SIG-M5 treated with dmso at 0.1 percent for 504 hours (cell line): ENCODE measurements at regions not wholly inside any gene's neighbourhood (a gene's known extent, or its start where the extent isn't known, plus 50 kb on each side); places are given as distances from the start of the nearest gene placed in this dataset.
"Not testable (repeated sequence)": the region's sequence is repeated elsewhere in the genome, so short reads cannot be mapped to it uniquely, and the experiment has no call there.

Experiments
- DNase-seq: peaks from one replicate; lab custom pipeline; 2025; ENCODE audit not compliant: unreplicated experiment; lab: John Stamatoyannopoulos, UW

GRCh38 chr9:39663020-39663419 is 307.6 kb downstream of the SPATA31A1 start:
- not testable (repeated sequence) for DNase-seq

GRCh38 chr9:39663713-39664112 is 308.2 kb downstream of the SPATA31A1 start:
- DNase-seq: not testable (repeated sequence)

GRCh38 chr9:39665020-39665419 is 309.6 kb downstream of the SPATA31A1 start:
- DNase-seq: not testable (repeated sequence)

- DNase-seq: not testable (repeated sequence)
These were observed 319.2 kb downstream of the SPATA31A1 start for GRCh38 chr9:39674437-39675210.

GRCh38 chr9:39675211-39675553 is 319.7 kb downstream of the SPATA31A1 start:
- not testable (repeated sequence) for DNase-seq

GRCh38 chr9:39678534-39679263 is 323.2 kb downstream of the SPATA31A1 start:
- not testable (repeated sequence) for DNase-seq

GRCh38 chr9:39680694-39681401 is 325.4 kb downstream of the SPATA31A1 start:
- not testable (repeated sequence) for DNase-seq

GRCh38 chr9:39728862-39729261 is 373.4 kb downstream of the SPATA31A1 start:
- not testable (repeated sequence) for DNase-seq

- DNase-seq: not testable (repeated sequence)
These were observed 389.4 kb downstream of the SPATA31A1 start for GRCh38 chr9:39744898-39745297.

- not testable (repeated sequence) for DNase-seq
These were observed 420.1 kb downstream of the SPATA31A1 start for GRCh38 chr9:39775570-39775969.

GRCh38 chr9:39791356-39791755 is 435.9 kb downstream of the SPATA31A1 start:
- not testable (repeated sequence) for DNase-seq

GRCh38 chr9:39797935-39798334 is 442.5 kb downstream of the SPATA31A1 start:
- not testable (repeated sequence) for DNase-seq

GRCh38 chr9:39799252-39799651 is 443.8 kb downstream of the SPATA31A1 start:
- DNase-seq: not testable (repeated sequence)

- DNase-seq: not testable (repeated sequence)
These were observed 447.1 kb downstream of the SPATA31A1 start for GRCh38 chr9:39802561-39802960.

- peak; percentile 13 for DNase-seq
These were observed 454.1 kb downstream of the SPATA31A1 start for GRCh38 chr9:39809401-39810226.

GRCh38 chr9:39810401-39810800 is 454.9 kb downstream of the SPATA31A1 start:
- DNase-seq: not testable (repeated sequence)

- DNase-seq: not testable (repeated sequence)
These were observed 456.1 kb downstream of the SPATA31A1 start for GRCh38 chr9:39811615-39812014.

- DNase-seq: peak; percentile 5
These were observed 473.0 kb downstream of the SPATA31A1 start for GRCh38 chr9:39828457-39828856.
